ENCODE measurements at regions not wholly inside any gene's neighbourhood (a gene's known extent, or its start where the extent isn't known, plus 50 kb on each side); places are given as distances from the start of the nearest gene placed in this dataset.

- TF ChIP-seq CTCF (IDR thresholded peaks at IDR 0.05) (no peak), POLR2A (IDR thresholded peaks at IDR 0.05) (no peak)
Observed at GRCh38 chr17:72515291-72516065, 394.7 kb downstream of the SOX9 start.

All from Peyer's patch (tissue), 4 donors.